GM10266 (cell line): ENCODE measurements at regions not wholly inside any gene's neighbourhood (a gene's known extent, or its start where the extent isn't known, plus 50 kb on each side); places are given as distances from the start of the nearest gene placed in this dataset.
"Not testable (repeated sequence)": the region's sequence is repeated elsewhere in the genome, so short reads cannot be mapped to it uniquely, and the experiment has no call there.

Experiments
- DNase-seq: peaks from one replicate; pipeline ENCODE4 v3.0.0; 2012; ENCODE audit errors: extremely low spot score
- TF ChIP-seq, protein P1 (sequence below): IDR thresholded peaks from 2 replicates; pipeline ENCODE4 v1.5.1; 2012; ENCODE audit warnings: mild to moderate bottlenecking, low read depth; ENCODE audit not compliant: control insufficient read depth, insufficient read depth; ENCODE audit errors: missing control alignments

DNA sequence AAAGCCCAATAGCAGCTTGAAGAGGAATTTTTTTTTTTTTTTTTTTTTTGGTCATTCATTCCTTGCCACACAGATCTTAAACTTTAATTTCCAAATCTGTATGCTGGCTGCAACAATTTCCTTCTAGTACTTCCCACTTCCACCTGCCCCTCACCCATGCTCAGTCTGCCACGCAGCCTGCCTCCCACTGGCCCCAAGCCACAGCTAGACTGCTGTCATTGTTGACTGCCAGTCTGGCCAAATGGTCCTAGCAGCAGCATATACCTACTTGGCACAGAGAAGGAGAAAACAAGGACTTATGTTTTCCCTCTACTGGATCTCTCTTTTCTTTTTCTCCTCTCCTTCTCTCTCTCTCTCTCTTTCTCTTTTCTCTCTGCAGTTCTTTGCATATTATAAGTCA lies 118.3 kb upstream of the HEY2 start:
- TF ChIP-seq, protein P1, sequence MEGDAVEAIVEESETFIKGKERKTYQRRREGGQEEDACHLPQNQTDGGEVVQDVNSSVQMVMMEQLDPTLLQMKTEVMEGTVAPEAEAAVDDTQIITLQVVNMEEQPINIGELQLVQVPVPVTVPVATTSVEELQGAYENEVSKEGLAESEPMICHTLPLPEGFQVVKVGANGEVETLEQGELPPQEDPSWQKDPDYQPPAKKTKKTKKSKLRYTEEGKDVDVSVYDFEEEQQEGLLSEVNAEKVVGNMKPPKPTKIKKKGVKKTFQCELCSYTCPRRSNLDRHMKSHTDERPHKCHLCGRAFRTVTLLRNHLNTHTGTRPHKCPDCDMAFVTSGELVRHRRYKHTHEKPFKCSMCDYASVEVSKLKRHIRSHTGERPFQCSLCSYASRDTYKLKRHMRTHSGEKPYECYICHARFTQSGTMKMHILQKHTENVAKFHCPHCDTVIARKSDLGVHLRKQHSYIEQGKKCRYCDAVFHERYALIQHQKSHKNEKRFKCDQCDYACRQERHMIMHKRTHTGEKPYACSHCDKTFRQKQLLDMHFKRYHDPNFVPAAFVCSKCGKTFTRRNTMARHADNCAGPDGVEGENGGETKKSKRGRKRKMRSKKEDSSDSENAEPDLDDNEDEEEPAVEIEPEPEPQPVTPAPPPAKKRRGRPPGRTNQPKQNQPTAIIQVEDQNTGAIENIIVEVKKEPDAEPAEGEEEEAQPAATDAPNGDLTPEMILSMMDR, result no peak
- DNase-seq, result no peak

DNA sequence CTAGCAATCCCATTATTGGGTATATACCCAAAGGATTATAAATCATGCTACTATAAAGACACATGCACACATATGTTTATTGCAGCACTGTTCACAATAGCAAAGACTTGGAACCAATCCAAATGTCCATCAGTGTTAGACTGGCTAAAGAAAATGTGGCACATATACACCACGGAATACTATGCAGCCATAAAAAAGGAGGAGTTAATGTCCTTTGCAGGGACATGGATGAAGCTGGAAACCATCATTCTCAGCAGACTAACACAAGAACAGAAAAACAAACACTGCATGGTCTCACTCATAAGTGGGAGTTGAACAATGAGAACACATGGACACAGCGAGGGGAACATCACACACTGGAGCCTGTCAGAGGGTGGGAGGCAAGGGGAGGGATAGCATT lies 113.4 kb upstream of the HEY2 start:
- not testable (repeated sequence) for DNase-seq

GRCh38 chr6:125636671-125637070 lies 112.8 kb upstream of the HEY2 start:
- no peak for DNase-seq

GRCh38 chr6:125637207-125637606 lies 112.2 kb upstream of the HEY2 start:
- no peak for DNase-seq
- TF ChIP-seq, protein P1, result no peak

More at GRCh38 chr6:125636671-125637070, 112.8 kb upstream of the HEY2 start:
- TF ChIP-seq, protein P1, result no peak

GRCh38 chr6:125639466-125640020 lies 109.9 kb upstream of the HEY2 start:
- DNase-seq, result no peak
- TF ChIP-seq, protein P1, result no peak

DNA sequence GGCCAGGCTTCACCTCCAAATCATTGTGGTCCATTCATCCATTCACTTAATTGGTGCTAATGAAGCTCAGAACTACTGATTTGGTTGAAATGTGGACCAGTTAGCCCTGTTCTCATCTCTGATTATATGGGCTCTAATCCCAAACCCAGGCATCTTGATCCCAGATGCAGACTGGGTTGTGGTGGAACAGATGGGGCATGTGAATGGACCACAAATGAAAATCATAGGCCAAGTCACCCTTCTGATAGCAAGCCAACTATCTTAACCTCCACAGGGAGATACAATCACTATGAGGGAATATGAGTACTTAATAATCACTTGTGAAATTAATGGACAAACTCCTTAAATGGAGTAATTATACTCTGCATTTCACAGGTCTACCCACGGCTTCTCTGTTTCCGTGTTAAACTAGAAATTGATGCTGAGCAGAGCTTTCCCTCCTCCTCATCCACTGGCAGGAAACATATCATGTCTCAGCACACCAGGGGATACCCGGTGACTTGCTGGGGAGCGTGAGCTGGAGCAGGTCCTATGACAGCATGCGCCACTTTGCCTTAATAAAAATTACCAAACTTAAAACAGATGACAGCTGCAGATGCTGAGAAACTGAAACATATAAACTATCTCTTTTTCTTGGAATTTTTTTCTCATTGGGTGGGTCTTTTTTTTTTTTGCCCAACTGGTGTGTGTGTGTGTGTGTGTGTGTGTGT lies 108.8 kb upstream of the HEY2 start:
- TF ChIP-seq, protein P1, result no peak
- DNase-seq, result no peak

DNA sequence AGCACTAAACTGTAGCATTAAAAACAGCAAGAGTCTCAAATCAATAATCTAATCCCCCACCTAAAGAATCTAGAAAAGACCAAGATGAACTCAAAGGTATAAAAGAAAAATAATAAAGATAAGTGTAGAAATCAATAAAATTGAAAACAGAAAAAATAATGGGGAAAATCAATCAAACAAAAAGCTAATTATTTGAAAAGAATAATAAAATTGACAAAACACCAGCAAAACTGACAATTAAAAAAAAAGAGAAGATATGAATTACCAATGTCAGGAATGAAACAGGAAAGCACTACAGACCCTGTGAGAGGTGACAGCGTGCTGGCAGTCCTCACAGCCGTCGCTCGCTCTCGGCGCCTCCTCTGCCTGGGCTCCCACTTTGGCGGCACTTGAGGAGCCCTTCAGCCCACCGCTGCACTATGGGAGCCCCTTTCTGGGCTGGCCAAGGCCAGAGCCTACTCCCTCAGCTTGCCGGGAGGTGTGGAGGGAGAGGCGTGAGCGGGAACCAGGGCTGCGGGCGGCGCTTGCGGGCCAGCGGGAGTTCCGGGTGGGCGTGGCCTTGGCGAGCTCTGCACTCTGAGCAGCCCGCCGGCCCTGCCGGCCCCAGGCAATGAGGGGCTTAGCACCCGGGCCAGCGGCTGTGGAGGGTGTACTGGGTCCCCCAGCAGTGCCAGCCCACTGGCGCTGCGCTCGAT lies 105.3 kb upstream of the HEY2 start:
- not testable (repeated sequence) for DNase-seq

DNA sequence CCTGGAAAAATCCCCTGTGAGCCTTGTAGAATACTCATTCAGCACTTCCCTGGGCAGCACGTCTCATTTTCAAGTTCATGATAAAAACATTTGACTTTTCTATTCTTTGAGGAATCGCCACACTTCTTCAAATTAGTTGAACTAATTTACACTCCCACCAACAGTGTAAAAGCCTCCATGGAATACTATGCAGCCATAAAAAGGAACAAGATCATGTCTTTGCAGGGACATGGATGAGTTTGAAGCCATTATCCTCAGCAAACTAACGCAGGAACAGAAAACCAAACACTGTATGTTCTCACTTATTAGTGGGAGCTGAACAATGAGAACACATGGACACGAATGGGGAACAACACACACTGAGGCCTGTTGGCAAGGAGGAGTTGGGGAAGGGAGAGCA lies 102.0 kb upstream of the HEY2 start:
- TF ChIP-seq, protein P1, result no peak
- DNase-seq, result no peak

DNA sequence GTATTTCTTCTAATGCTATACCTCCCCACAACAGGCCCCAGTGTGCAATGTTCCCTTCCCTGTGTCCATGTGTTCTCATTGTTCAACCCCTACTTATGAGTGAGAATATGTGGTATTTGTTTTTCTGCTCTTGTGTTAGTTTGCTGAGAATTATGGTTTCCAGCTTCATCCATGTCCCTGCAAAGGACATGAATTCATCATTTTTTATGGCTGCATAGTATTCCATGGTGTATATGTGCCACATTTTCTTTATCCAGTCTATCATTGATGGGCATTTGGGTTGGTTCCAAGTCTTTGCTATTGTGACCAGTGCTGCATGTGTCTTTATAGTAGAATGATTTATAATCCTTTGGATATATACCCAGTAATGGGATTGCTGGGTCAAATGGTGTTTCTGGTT lies 95.7 kb upstream of the HEY2 start:
- not testable (repeated sequence) for DNase-seq
